IPS DF 6.9 (cell line): ENCODE measurements at regions not wholly inside any gene's neighbourhood (a gene's known extent, or its start where the extent isn't known, plus 50 kb on each side); places are given as distances from the start of the nearest gene placed in this dataset.

Experiments
- DNase-seq: peaks from one replicate; pipeline ENCODE4 v3.0.0-alpha.2; 2013; ENCODE audit warnings: low read depth, low spot score
- H3K27ac ChIP-seq: one replicate; pipeline ENCODE4 v1.5.1; 2013; ENCODE audit warnings: low read length, control low read depth
- H3K27me3 ChIP-seq: 2 replicates; pipeline ENCODE4 v1.6.1; 2013; ENCODE audit warnings: mild to moderate bottlenecking, low read length; ENCODE audit not compliant: control insufficient read depth, insufficient read depth
- H3K36me3 ChIP-seq: 2 replicates; pipeline ENCODE4 v1.6.1; 2013; ENCODE audit warnings: low read length; ENCODE audit not compliant: control insufficient read depth, insufficient read depth
- H3K4me1 ChIP-seq: 2 replicates; pipeline ENCODE4 v1.6.1; 2013; ENCODE audit warnings: low read length; ENCODE audit not compliant: control insufficient read depth, insufficient read depth
- H3K4me3 ChIP-seq: 2 replicates; pipeline ENCODE4 v1.5.1; 2013; ENCODE audit warnings: mild to moderate bottlenecking, low read length
- H3K9me3 ChIP-seq: 2 replicates; pipeline ENCODE4 v1.6.1; 2013; ENCODE audit warnings: low read length, inconsistent platforms; ENCODE audit not compliant: control insufficient read depth, insufficient read depth
- WGBS: extraction: QIAGEN DNeasy Blood & Tissue Kit; methylation state at CpG from one replicate; pipeline ENCODE4 v1.1.7; 2013; ENCODE audit warnings: mixed read lengths, missing lambda C conversion rate; ENCODE audit not compliant: insufficient read length, insufficient coverage; 5-methylcytosine and 5-hydroxymethylcytosine counted together

GRCh38 chr2:128374711-128375413 lies 56.2 kb upstream of the HS6ST1 start:
- WGBS, result no CpG with 5 or more reads among the region's 19 CpGs
- no peak for DNase-seq
- Histone ChIP-seq H3K36me3 (no peaks in the 10 kb centered on the region), H3K4me1 (peaks cover 2% of the 10 kb centered on the region; the same call in 1 of the 2 replicates), H3K27ac (no peak overlapping the region), H3K27me3 (no peaks in the 10 kb centered on the region), H3K4me3 (no peak overlapping the region), H3K9me3 (no peaks in the 10 kb centered on the region)

DNA sequence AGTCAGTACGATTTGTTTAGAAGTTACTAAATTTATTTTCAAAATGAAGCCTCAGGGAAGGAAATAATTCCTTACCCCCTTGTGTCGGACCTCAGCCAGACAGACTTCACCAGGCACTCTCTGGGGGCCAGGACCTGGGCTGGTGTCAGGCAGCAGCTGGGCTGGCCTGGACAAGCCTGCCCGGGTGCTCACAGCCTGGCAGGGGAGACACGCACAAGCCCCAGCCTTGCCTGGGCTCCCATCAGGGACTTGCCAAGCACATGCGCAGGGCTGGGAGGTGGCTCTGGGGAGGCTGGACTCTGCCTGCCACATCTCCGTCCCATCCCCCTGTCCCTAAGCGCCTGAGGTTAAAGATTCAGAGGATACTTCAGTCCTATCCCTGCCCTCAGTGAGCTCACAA lies 56.8 kb upstream of the HS6ST1 start:
- H3K4me1 ChIP-seq, result peaks cover 2% of the 10 kb centered on the region; the same call in 1 of the 2 replicates
- no peaks in the 10 kb centered on the region for H3K27me3 ChIP-seq
- no peak for DNase-seq
- no CpG with 5 or more reads among the region's 7 CpGs for WGBS
- no peak overlapping the region for H3K4me3 ChIP-seq
- no peak overlapping the region for H3K27ac ChIP-seq
- no peaks in the 10 kb centered on the region for H3K9me3 ChIP-seq
- H3K36me3 ChIP-seq, result no peaks in the 10 kb centered on the region

DNA sequence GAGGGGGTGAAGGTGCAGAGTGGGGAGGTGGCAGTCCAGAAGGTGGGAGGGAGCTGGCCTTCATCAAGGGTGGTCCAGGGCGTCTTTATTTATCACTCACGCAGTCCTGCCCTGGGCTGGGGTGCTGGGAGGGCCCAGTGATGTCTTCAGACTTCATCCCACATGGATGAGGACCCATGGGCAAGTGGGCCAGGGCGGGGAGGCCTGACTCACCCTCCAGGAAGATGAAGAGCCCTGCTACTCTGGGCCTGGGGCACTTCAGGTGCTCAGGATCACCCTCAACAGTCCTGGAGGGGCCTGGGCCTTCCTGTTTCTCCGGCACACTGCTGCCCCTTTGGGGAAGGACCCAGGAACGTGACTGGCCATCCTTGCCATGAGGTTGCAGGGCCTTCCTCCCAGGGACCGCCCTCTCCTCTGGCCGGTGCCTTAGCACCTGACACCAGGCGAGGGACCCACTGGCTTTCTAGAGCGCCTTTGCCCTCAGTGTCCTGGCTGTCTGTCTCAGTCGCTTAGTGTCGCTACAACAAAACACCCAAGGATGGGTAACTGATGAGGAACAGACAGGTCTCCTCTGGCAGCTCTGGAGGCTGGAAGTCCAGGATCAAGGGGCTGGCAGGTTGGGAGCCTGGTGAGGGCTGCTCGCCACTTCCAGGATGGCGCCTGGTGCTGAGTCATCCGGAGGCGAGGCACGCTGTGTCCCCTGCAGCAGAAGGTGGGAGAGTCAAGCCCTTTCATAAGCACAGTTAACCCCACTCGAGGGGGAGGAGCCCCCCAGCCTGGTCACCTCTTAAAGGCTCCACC lies 57.8 kb upstream of the HS6ST1 start:
- H3K9me3 ChIP-seq, result no peaks in the 10 kb centered on the region
- no peak overlapping the region for H3K27ac ChIP-seq
- WGBS, result no CpG with 5 or more reads among the region's 17 CpGs
- no peak for DNase-seq
- H3K36me3 ChIP-seq, result no peaks in the 10 kb centered on the region
- H3K4me3 ChIP-seq, result no peak overlapping the region
- no peaks in the 10 kb centered on the region for H3K27me3 ChIP-seq
- H3K4me1 ChIP-seq, result peaks cover 2% of the 10 kb centered on the region; the same call in 1 of the 2 replicates

GRCh38 chr2:128377071-128377910 lies 58.6 kb upstream of the HS6ST1 start:
- WGBS, result no CpG with 5 or more reads among the region's 16 CpGs
- no peaks in the 10 kb centered on the region for H3K27me3 ChIP-seq
- no peak overlapping the region for H3K4me3 ChIP-seq
- H3K4me1 ChIP-seq, result peaks cover 2% of the 10 kb centered on the region; the same call in 1 of the 2 replicates
- no peaks in the 10 kb centered on the region for H3K36me3 ChIP-seq
- no peak overlapping the region for H3K27ac ChIP-seq
- DNase-seq, result no peak
- no peaks in the 10 kb centered on the region for H3K9me3 ChIP-seq

DNA sequence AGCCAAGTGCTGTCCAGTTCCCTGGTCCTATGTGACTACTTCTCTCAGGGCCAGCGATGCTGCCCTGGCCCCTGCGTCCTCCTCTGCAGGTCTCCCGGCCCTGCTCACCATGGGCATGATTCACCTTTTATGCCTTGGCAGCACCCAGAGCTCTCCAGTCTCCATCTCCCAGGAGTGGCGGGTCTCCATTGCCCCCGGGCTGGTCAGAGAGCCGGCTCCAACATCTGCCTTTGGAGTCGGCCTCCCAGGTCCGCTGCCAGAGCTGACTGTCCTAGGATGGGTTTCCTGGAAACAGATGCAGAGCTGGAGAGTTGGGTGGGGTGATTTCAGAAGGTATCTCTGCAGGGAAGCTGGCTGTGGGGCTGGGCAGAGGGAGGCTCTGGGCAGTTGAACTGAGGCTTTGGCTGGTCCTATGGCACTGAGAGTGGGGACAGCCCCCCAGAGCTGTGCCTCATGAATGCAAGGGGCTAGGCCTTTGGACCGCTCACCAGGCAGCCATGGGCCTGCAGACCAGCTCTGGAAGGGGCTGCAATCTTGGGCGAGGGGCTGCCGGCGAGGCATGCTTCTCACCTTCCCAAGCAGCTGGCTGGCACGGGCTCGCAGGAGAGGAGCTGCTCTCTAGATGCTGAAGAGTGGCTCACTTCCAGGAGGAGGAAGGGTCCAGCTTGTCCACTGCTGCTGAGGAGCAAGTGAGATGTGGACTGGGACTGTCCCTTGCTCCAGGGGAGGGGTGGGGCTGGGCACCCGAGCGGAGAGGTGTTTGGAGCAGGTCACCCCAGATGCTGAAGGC lies 59.8 kb upstream of the HS6ST1 start:
- Histone ChIP-seq H3K27ac (no peak overlapping the region), H3K9me3 (no peaks in the 10 kb centered on the region), H3K4me1 (peaks cover 2% of the 10 kb centered on the region; the same call in 1 of the 2 replicates), H3K4me3 (no peak overlapping the region), H3K36me3 (no peaks in the 10 kb centered on the region), H3K27me3 (no peaks in the 10 kb centered on the region)
- no CpG with 5 or more reads among the region's 16 CpGs for WGBS
- no peak for DNase-seq

DNA sequence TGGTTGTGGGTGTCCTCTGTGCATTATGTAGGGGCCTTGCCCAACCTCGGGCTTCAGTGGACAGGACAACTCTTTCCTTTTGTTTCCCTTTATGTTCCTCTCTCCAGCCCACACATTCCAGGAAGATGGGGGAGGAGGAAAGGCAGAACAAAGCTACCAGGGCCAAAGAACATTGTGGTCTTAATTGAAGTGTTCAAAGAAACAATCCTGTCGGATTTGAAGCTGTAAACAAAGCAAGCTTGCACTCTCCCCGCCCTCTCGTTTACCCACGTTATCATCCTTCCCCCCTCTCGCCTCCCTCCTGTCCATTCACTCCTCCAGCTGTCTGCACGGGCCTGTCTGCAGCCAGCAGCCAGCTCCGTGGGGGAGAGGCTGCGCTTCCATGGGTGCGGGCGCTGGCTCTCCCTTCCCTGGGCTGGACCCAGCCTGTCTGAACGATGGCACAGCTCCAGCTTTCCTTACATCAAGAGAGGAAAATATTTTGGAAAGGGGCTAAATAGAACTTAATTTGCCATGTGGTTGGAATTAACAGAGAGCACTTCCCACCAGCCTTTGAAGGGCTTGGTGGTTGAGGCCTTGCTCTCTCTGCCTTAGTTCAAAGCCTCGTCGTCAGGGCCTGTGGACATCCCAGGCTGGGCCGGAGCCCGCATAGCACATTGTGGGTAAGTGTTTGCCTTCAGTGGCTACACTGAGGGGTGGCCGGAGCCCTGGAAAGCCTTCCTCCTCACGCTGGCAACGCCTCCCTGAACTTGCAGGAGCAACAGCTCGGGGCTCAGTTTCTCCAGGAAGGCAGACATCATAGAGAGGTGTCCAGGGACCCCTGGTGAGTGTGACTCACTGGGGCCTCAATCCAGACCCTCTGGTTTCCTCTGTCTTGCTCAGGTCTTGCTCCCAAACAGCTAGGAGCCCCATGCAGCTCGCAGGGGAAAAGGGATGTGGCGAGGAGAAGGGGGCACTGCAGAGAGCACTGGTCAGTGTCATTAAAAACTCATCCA lies 60.6 kb upstream of the HS6ST1 start:
- Histone ChIP-seq H3K4me1 (peaks cover 2% of the 10 kb centered on the region; the same call in 1 of the 2 replicates), H3K27ac (no peak overlapping the region), H3K9me3 (no peaks in the 10 kb centered on the region), H3K4me3 (no peak overlapping the region), H3K27me3 (no peaks in the 10 kb centered on the region), H3K36me3 (no peaks in the 10 kb centered on the region)
- DNase-seq, result no peak
- WGBS, result no CpG with 5 or more reads among the region's 22 CpGs

DNA sequence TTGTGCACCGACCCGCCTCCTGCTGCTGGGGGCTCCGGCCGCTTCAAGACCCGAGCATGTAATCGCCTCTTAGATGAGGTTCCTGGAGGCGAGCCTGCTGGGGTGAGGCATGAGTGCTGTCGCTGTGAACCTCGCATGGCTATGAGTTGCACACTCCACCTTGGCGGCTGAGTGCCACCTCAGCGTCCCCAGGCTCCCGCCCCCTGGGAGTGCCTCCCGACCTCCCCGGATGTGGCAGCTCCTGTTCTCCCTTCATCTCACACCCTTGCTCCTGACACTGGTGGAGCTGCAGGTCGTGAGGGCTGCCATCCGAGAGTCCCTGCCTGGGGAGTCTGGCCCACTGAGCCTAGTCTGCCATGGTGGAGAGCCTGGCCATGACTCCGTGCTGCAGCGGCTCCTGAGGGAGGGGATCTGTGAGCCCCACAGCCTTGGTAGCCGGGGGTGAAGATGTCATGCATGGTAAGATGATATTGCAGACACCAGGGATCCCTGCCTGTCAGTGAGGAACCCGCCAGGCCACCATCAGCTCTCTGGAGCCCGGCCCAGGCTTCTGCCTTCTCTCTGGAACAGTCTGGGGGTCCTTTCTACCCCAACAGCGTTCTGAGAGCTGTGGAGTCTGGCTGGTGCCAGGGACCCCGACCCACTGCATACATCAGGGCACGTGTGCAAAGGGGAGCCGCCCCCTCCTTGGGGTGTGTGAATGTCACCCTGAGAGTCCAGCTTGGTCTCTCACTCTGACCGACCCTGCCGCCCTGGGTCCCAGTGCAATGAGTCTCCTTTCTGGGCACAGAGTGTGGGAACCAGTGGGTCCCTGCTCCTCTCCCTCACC lies 61.6 kb upstream of the HS6ST1 start:
- Histone ChIP-seq H3K27ac (no peak overlapping the region), H3K9me3 (no peaks in the 10 kb centered on the region), H3K4me3 (no peak overlapping the region), H3K4me1 (peaks cover 2% of the 10 kb centered on the region; the same call in 1 of the 2 replicates), H3K27me3 (no peaks in the 10 kb centered on the region), H3K36me3 (no peaks in the 10 kb centered on the region)
- no CpG with 5 or more reads among the region's 27 CpGs for WGBS
- DNase-seq, result no peak

GRCh38 chr2:128380961-128381938 lies 62.6 kb upstream of the HS6ST1 start:
- Histone ChIP-seq H3K27me3 (no peaks in the 10 kb centered on the region), H3K9me3 (no peaks in the 10 kb centered on the region), H3K36me3 (no peaks in the 10 kb centered on the region), H3K27ac (no peak overlapping the region), H3K4me3 (no peak overlapping the region), H3K4me1 (peaks cover 2% of the 10 kb centered on the region; the same call in 1 of the 2 replicates)
- no CpG with 5 or more reads among the region's 18 CpGs for WGBS
- no peak for DNase-seq
